ENCODE measurements at regions not wholly inside any gene's neighbourhood (a gene's known extent, or its start where the extent isn't known, plus 50 kb on each side); places are given as distances from the start of the nearest gene placed in this dataset.

DNA sequence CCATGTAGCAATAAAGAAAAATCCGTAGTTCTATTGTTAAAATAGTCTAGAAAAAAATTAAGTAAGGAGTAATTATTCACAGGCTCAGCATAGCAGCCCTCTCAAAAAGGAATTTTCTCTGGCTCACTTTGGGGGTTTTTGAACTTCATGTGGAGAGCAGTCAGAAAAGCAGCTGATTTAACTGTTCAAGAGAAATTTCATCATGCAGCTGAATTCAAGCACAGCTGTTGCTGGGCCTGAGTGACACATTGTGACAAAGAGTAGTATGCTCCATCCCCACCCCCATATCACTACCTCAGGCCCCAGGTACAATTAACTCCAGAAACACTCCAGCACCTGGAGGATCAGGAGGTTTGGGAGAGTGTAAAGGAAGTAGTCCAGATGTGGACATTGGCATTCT lies 272.1 kb downstream of the FAM76B start:
- TF ChIP-seq, protein P1, sequence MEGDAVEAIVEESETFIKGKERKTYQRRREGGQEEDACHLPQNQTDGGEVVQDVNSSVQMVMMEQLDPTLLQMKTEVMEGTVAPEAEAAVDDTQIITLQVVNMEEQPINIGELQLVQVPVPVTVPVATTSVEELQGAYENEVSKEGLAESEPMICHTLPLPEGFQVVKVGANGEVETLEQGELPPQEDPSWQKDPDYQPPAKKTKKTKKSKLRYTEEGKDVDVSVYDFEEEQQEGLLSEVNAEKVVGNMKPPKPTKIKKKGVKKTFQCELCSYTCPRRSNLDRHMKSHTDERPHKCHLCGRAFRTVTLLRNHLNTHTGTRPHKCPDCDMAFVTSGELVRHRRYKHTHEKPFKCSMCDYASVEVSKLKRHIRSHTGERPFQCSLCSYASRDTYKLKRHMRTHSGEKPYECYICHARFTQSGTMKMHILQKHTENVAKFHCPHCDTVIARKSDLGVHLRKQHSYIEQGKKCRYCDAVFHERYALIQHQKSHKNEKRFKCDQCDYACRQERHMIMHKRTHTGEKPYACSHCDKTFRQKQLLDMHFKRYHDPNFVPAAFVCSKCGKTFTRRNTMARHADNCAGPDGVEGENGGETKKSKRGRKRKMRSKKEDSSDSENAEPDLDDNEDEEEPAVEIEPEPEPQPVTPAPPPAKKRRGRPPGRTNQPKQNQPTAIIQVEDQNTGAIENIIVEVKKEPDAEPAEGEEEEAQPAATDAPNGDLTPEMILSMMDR (IDR thresholded peaks at IDR 0.05) = no peak
- TF ChIP-seq POLR2A (IDR thresholded peaks at IDR 0.05) = no peak
- no peak for TF ChIP-seq POLR2AphosphoS5 (IDR thresholded peaks at IDR 0.05; ENCODE audit: insufficient read depth in 1 of 2, low read depth in 1 of 2)
